ENCODE measurements at regions not wholly inside any gene's neighbourhood (a gene's known extent, or its start where the extent isn't known, plus 50 kb on each side); places are given as distances from the start of the nearest gene placed in this dataset.

- Histone ChIP-seq H3K36me3 (no peaks in the 10 kb centered on the region), H3K27ac (no peak overlapping the region), H3K27me3 (no peaks in the 10 kb centered on the region), H3K4me1 (no peaks in the 10 kb centered on the region), H3K9me3 (no peaks in the 10 kb centered on the region), H3K4me3 (replicated peaks in 1 of 3) (no peak overlapping the region)
- 83 to 95% methylated on average over 4 of the region's 4 CpGs for WGBS, 2 donors
- intact Hi-C loops (cut with DNase I) = no loop called here
- no peak for TF ChIP-seq POLR2A (IDR thresholded peaks at IDR 0.05)
- TF ChIP-seq CTCF (IDR thresholded peaks at IDR 0.05) = no peak
- no peak for DNase-seq
Measured at GRCh38 chr11:37468344-37468743, 870.3 kb upstream of the RAG2 start.

- intact Hi-C loops (cut with DNase I) = no loop called here
- no peak overlapping the region for H3K27ac ChIP-seq
- H3K36me3 ChIP-seq = no peaks in the 10 kb centered on the region
- no peaks in the 10 kb centered on the region for H3K4me1 ChIP-seq
- TF ChIP-seq CTCF (IDR thresholded peaks at IDR 0.05) = no peak
- TF ChIP-seq POLR2A (IDR thresholded peaks at IDR 0.05) = no peak
- H3K27me3 ChIP-seq = no peaks in the 10 kb centered on the region
- H3K4me3 ChIP-seq (replicated peaks in 1 of 3) = no peak overlapping the region
- DNase-seq = no peak
- H3K9me3 ChIP-seq = no peaks in the 10 kb centered on the region
Measured at GRCh38 chr11:37465221-37465620, 867.2 kb upstream of the RAG2 start.

GRCh38 chr11:37459456-37459855 lies 861.4 kb upstream of the RAG2 start:
- no peak for DNase-seq
- intact Hi-C loops (cut with DNase I) = no loop called here
- H3K27ac ChIP-seq = no peak overlapping the region
- no peak overlapping the region for H3K4me3 ChIP-seq (replicated peaks in 1 of 3)
- WGBS, 2 donors = 91 to 98% methylated on average over 2 of the region's 2 CpGs
- H3K9me3 ChIP-seq = no peaks in the 10 kb centered on the region
- H3K36me3 ChIP-seq = no peaks in the 10 kb centered on the region
- H3K4me1 ChIP-seq = no peaks in the 10 kb centered on the region
- no peak for TF ChIP-seq CTCF (IDR thresholded peaks at IDR 0.05)
- no peak for TF ChIP-seq POLR2A (IDR thresholded peaks at IDR 0.05)
- no peaks in the 10 kb centered on the region for H3K27me3 ChIP-seq

GRCh38 chr11:37456746-37457145 lies 858.7 kb upstream of the RAG2 start:
- 96 to 98% methylated on average over 1 of the region's 1 CpG for WGBS, 2 donors
- Histone ChIP-seq H3K4me1 (no peaks in the 10 kb centered on the region), H3K36me3 (no peaks in the 10 kb centered on the region), H3K9me3 (no peaks in the 10 kb centered on the region), H3K27me3 (no peaks in the 10 kb centered on the region), H3K4me3 (replicated peaks in 1 of 3) (no peak overlapping the region), H3K27ac (no peak overlapping the region)
- intact Hi-C loops (cut with DNase I) = no loop called here
- DNase-seq = no peak
- TF ChIP-seq CTCF (IDR thresholded peaks at IDR 0.05) (no peak), POLR2A (IDR thresholded peaks at IDR 0.05) (no peak)

GRCh38 chr11:37451903-37452302 lies 853.9 kb upstream of the RAG2 start:
- TF ChIP-seq POLR2A (IDR thresholded peaks at IDR 0.05) = no peak
- no peak for TF ChIP-seq CTCF (IDR thresholded peaks at IDR 0.05)
- H3K27ac ChIP-seq = no peak overlapping the region
- no peak for DNase-seq
- no peaks in the 10 kb centered on the region for H3K27me3 ChIP-seq
- no peaks in the 10 kb centered on the region for H3K4me1 ChIP-seq
- no peak overlapping the region for H3K4me3 ChIP-seq (replicated peaks in 1 of 3)
- H3K9me3 ChIP-seq = no peaks in the 10 kb centered on the region
- no peaks in the 10 kb centered on the region for H3K36me3 ChIP-seq
- intact Hi-C loops (cut with DNase I) = no loop called here
